Lower lobe of right lung (tissue), 2 donors: ENCODE measurements at regions not wholly inside any gene's neighbourhood (a gene's known extent, or its start where the extent isn't known, plus 50 kb on each side); places are given as distances from the start of the nearest gene placed in this dataset.
A peak's percentile ranks its signal among the peaks of the same experiment; 100 is the strongest.

Source experiments
- ATAC-seq, 2 donors: fragments of 200-7000 bp; cut with Tn5 transposase; one replicate each; pipeline ENCODE4 v1.9.1; 2020 to 2022; ENCODE audit warnings: mild to moderate bottlenecking in 2 of 2, moderate library complexity in 2 of 2
- DNase-seq: peaks from one replicate; pipeline ENCODE4 v3.0.0-alpha.2; 2020
- H3K27ac ChIP-seq: fragments of 200-600 bp; one replicate; pipeline ENCODE4 v1.8.0; 2022
- H3K27me3 ChIP-seq: fragments of 200-600 bp; one replicate; pipeline ENCODE4 v1.8.0; 2022; ENCODE audit warnings: low read depth
- H3K36me3 ChIP-seq: fragments of 200-600 bp; one replicate; pipeline ENCODE4 v1.8.0; 2022; ENCODE audit warnings: mild to moderate bottlenecking
- H3K4me1 ChIP-seq: fragments of 200-600 bp; one replicate; pipeline ENCODE4 v1.8.0; 2022
- H3K4me3 ChIP-seq: fragments of 200-600 bp; one replicate; pipeline ENCODE4 v1.8.0; 2022; ENCODE audit warnings: mild to moderate bottlenecking
- H3K9me3 ChIP-seq: fragments of 200-600 bp; one replicate; pipeline ENCODE4 v1.8.0; 2022
- intact Hi-C: fragments of 100-400 bp; cut with DNase I; formaldehyde crosslinking; loops from one replicate; pipeline ENCODE4 v1.11.0; 2022
- TF ChIP-seq, protein P1 (sequence below): fragments of 200-600 bp; IDR thresholded peaks from one replicate; pipeline ENCODE4 v1.8.0; 2022; ENCODE audit warnings: antibody characterized with exemption, mild to moderate bottlenecking
- donor health status: DM: no; HTN: yes; CAD: no; lungs with severe emphysema.

DNA sequence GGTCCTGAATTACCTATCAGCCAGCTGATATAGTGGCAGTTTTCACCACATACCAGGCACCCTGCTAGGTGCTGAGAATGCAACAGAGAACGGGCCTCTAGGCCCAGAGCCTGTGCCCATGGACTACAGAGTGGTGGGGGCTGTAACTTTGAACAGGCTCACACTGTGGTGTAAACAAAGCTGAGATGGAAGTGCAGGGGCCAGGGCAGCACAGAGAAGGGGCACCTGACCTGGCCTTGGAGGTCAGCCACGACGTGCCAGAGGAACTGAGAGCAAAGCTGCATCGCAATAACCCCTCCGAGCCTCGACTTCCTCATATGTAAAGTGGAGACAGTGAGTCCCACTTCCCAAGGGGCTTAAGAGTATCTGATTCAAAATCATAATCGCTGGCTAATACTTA is 105.8 kb downstream of the MAFB start:
- TF ChIP-seq, protein P1, sequence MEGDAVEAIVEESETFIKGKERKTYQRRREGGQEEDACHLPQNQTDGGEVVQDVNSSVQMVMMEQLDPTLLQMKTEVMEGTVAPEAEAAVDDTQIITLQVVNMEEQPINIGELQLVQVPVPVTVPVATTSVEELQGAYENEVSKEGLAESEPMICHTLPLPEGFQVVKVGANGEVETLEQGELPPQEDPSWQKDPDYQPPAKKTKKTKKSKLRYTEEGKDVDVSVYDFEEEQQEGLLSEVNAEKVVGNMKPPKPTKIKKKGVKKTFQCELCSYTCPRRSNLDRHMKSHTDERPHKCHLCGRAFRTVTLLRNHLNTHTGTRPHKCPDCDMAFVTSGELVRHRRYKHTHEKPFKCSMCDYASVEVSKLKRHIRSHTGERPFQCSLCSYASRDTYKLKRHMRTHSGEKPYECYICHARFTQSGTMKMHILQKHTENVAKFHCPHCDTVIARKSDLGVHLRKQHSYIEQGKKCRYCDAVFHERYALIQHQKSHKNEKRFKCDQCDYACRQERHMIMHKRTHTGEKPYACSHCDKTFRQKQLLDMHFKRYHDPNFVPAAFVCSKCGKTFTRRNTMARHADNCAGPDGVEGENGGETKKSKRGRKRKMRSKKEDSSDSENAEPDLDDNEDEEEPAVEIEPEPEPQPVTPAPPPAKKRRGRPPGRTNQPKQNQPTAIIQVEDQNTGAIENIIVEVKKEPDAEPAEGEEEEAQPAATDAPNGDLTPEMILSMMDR: no peak
- H3K27ac ChIP-seq: no peak overlapping the region
- peak; percentile 55 to 67 for ATAC-seq
- no peaks in the 10 kb centered on the region for H3K9me3 ChIP-seq
- no peaks in the 10 kb centered on the region for H3K36me3 ChIP-seq
- peaks cover 17% of the 10 kb centered on the region for H3K4me1 ChIP-seq
- no peak overlapping the region for H3K4me3 ChIP-seq
- H3K27me3 ChIP-seq: no peaks in the 10 kb centered on the region
- peak; percentile 70 for DNase-seq
- intact Hi-C loops: no loop called here

DNA sequence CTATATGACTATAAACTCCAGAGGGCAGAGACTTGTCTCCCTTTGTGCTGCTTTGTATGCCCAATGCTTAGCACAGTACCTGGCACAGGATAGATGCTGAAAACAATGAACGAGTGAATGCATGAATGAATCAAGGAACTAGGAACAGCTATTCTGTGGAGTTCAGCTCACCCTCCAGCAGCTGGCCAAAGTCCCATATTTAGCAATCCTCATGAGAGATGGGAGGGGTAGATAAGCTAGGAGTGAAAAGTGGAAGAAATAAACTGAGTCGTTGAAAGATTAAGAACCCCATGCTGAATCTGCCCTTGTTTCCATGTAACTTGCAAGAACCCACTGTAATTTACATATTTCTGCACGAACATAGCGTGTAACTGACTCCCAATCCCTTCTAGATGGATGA is 106.5 kb downstream of the MAFB start:
- intact Hi-C loops: no loop called here
- no peaks in the 10 kb centered on the region for H3K27me3 ChIP-seq
- peak; percentile 24 for ATAC-seq
- peaks cover 17% of the 10 kb centered on the region for H3K4me1 ChIP-seq
- TF ChIP-seq, protein P1: no peak
- H3K4me3 ChIP-seq: no peak overlapping the region
- no peaks in the 10 kb centered on the region for H3K36me3 ChIP-seq
- H3K9me3 ChIP-seq: no peaks in the 10 kb centered on the region
- no peak overlapping the region for H3K27ac ChIP-seq
- DNase-seq: no peak

DNA sequence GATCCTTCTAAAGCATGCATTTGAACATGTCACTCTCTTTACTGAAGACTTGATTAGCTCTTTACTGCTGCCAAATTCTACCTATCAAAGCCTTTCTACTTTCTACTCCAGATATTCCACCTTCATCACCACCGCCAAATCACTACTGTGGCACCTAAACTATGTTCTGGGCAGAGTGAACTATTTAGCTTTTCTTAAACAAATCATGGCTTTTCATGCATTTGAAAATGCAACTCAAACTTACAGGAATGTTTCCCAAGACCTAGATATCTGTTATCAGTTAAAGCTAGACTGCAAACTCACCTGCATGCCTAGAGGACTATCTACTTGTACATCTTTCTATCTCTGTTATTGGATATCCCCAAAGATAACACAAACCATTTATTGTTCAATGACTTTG is 109.3 kb downstream of the MAFB start:
- H3K36me3 ChIP-seq: no peaks in the 10 kb centered on the region
- intact Hi-C loops: no loop called here
- peaks cover 17% of the 10 kb centered on the region for H3K4me1 ChIP-seq
- H3K4me3 ChIP-seq: no peak overlapping the region
- TF ChIP-seq, protein P1: no peak
- no peak for DNase-seq
- H3K9me3 ChIP-seq: no peaks in the 10 kb centered on the region
- no peak for ATAC-seq
- no peak overlapping the region for H3K27ac ChIP-seq
- H3K27me3 ChIP-seq: no peaks in the 10 kb centered on the region

DNA sequence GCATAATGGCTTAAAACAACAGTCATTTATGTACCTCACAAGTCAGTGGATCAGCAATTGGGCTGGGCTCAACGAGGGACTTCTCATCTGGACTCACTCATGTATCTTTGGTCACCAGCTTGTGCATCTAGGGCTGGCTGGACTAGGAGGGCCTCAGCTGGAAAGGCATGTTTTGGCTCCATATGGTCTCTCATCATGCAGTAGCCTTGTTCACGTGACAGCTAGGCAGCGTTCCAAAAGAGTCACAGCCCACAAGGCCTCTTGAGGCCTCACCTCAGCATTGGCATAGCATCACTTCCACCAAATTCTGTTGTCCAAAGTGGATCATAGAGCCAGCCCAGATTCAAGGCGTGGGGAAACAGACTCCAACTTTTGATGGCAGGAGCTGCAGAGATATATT is 110.1 kb downstream of the MAFB start:
- ATAC-seq: no peak
- Histone ChIP-seq H3K4me3 (no peak overlapping the region), H3K27ac (no peak overlapping the region), H3K36me3 (no peaks in the 10 kb centered on the region), H3K4me1 (peaks cover 9% of the 10 kb centered on the region), H3K27me3 (no peaks in the 10 kb centered on the region), H3K9me3 (no peaks in the 10 kb centered on the region)
- TF ChIP-seq, protein P1: no peak
- intact Hi-C loops: no loop called here
- no peak for DNase-seq

DNA sequence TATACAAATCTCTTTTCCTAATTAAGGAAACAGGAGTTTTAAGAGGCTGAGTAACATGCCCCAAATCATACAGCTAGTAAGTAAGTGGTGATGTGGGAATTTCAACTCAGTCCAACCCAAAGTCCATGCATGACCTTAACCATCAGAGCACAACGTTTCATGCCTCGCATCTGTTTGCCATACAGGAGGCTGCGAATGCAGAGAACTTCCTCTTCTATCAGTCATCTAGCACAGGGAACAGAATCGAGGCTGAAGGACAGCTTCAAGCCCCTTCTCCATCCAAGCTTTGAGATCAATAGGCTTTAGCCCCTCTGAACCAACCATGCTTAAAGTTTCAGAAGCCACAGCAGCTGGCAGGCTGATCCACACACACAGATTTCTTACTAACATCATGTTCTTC is 113.2 kb downstream of the MAFB start:
- DNase-seq: no peak
- Histone ChIP-seq H3K4me1 (no peaks in the 10 kb centered on the region), H3K9me3 (no peaks in the 10 kb centered on the region), H3K4me3 (no peak overlapping the region), H3K27me3 (no peaks in the 10 kb centered on the region), H3K27ac (no peak overlapping the region), H3K36me3 (no peaks in the 10 kb centered on the region)
- TF ChIP-seq, protein P1: no peak
- intact Hi-C loops: no loop called here
- ATAC-seq: no peak

DNA sequence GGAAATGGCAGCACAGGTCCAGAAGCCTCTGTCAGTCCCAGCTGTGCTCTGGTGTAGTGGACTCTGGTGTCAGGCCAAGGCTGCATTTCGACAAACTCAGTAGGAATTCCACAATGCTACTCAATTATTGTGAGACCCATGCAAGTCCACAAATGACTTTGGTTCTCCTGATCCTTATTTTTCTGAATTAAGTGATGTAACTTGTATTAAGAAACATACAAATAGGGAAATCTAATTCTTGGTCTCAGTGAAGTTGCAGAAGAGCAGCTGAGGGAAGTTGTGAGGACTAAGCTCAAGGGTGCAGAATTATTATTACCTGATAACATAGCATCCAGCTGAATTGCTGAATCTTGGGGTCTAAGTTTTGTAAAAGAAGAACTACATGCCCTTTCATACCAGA is 116.8 kb downstream of the MAFB start:
- ATAC-seq (peak; percentile 40 to 43), DNase-seq (no peak)
- H3K36me3 ChIP-seq: no peaks in the 10 kb centered on the region
- TF ChIP-seq, protein P1: no peak
- H3K27ac ChIP-seq: peak overlapping the region; percentile 27
- H3K4me1 ChIP-seq: no peaks in the 10 kb centered on the region
- no peak overlapping the region for H3K4me3 ChIP-seq
- intact Hi-C loops: no loop called here
- no peaks in the 10 kb centered on the region for H3K9me3 ChIP-seq
- H3K27me3 ChIP-seq: no peaks in the 10 kb centered on the region
